SK-N-SH treated with all-trans-retinoic acid at 6 μM for 48 hours (cell line): ENCODE measurements at regions not wholly inside any gene's neighbourhood (a gene's known extent, or its start where the extent isn't known, plus 50 kb on each side); places are given as distances from the start of the nearest gene placed in this dataset.

Experiments used
- ARNTL ChIP-seq: fragments of 450-650 bp; formaldehyde crosslinking; IDR thresholded peaks from 2 replicates; pipeline ENCODE4 v1.5.0; 2020; ENCODE audit warnings: low read depth, mild to moderate bottlenecking, moderate library complexity, borderline replicate concordance
- BACH2 ChIP-seq: fragments of 250-450 bp; sonication (Bioruptor Pico); IDR thresholded peaks from 2 replicates; pipeline ENCODE4 v1.9.0; 2021; ENCODE audit warnings: mild to moderate bottlenecking, borderline replicate concordance
- ESRRG ChIP-seq: fragments of 250-450 bp; sonication (Bioruptor Pico); IDR thresholded peaks from 2 replicates; pipeline ENCODE4 v1.6.1; 2021; ENCODE audit warnings: mild to moderate bottlenecking
- GLIS3 ChIP-seq: fragments of 250-450 bp; sonication (Bioruptor Pico); IDR thresholded peaks from 2 replicates; pipeline ENCODE4 v1.5.0; 2020; ENCODE audit warnings: mild to moderate bottlenecking, moderate library complexity
- RARB ChIP-seq: fragments of 250-450 bp; sonication (Bioruptor Pico); IDR thresholded peaks from 2 replicates; pipeline ENCODE4 v1.8.0; 2021; ENCODE audit warnings: mild to moderate bottlenecking, moderate library complexity
- TOX ChIP-seq: fragments of 250-450 bp; sonication (Bioruptor Pico); IDR thresholded peaks from 2 replicates; pipeline ENCODE4 v1.8.0; 2021; ENCODE audit warnings: mild to moderate bottlenecking, moderate library complexity, borderline replicate concordance
- ZC3H10 ChIP-seq: fragments of 250-450 bp; sonication (Bioruptor Pico); IDR thresholded peaks from 2 replicates; pipeline ENCODE4 v1.5.1; 2021; ENCODE audit warnings: mild to moderate bottlenecking, moderate library complexity
- ZNF565 ChIP-seq: fragments of 450-650 bp; formaldehyde crosslinking; conservative IDR thresholded peaks from 2 replicates; pipeline ENCODE4 v1.5.0; 2020; ENCODE audit warnings: low read depth, mild to moderate bottlenecking, moderate library complexity
- ZNF70 ChIP-seq: fragments of 450-650 bp; formaldehyde crosslinking; IDR thresholded peaks from 2 replicates; pipeline ENCODE4 v1.5.0; 2020; ENCODE audit warnings: mild to moderate bottlenecking, moderate library complexity
- TF ChIP-seq, protein P1 (sequence below): fragments of 250-450 bp; sonication (Bioruptor Pico); IDR thresholded peaks from 2 replicates; pipeline ENCODE4 v1.8.0; 2020; ENCODE audit warnings: mild to moderate bottlenecking, moderate library complexity, borderline replicate concordance
- TF ChIP-seq, protein P2 (sequence below): fragments of 250-450 bp; sonication (Bioruptor Pico); IDR thresholded peaks from 2 replicates; pipeline ENCODE4 v1.5.1; 2021; ENCODE audit warnings: mild to moderate bottlenecking, moderate library complexity
- TF ChIP-seq, protein P3 (sequence below): fragments of 250-450 bp; sonication (Bioruptor Pico); IDR thresholded peaks from 2 replicates; pipeline ENCODE4 v1.5.0; 2020; ENCODE audit warnings: mild to moderate bottlenecking, moderate library complexity

DNA sequence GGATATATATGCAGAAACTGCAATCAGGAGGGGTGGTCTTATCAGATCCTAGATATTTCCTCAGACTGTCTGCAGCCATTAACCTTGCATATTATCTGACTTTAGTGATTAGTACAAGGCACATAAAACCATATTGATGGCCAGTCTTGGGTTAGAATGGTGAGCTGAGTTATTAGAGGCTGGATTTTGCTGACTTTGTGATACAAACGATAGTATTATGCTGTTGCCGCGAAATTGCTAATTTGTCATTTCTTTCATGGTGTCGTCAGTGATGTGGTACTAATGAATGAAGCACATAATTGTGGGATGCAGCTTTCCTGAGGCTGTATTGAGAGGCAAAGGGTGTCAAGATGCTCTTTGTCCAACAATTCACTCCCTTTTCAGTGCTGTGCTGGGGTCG is 172.5 kb downstream of the TEX29 start:
- no peak for TF ChIP-seq ZNF565 (CRISPR knock-in tag)
- no peak for TF ChIP-seq ARNTL (CRISPR knock-in tag)
- TF ChIP-seq, protein P1, sequence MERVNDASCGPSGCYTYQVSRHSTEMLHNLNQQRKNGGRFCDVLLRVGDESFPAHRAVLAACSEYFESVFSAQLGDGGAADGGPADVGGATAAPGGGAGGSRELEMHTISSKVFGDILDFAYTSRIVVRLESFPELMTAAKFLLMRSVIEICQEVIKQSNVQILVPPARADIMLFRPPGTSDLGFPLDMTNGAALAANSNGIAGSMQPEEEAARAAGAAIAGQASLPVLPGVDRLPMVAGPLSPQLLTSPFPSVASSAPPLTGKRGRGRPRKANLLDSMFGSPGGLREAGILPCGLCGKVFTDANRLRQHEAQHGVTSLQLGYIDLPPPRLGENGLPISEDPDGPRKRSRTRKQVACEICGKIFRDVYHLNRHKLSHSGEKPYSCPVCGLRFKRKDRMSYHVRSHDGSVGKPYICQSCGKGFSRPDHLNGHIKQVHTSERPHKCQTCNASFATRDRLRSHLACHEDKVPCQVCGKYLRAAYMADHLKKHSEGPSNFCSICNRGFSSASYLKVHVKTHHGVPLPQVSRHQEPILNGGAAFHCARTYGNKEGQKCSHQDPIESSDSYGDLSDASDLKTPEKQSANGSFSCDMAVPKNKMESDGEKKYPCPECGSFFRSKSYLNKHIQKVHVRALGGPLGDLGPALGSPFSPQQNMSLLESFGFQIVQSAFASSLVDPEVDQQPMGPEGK (CRISPR knock-in tag), result no peak
- no peak for TF ChIP-seq TOX (CRISPR knock-in tag)
- TF ChIP-seq, protein P2, sequence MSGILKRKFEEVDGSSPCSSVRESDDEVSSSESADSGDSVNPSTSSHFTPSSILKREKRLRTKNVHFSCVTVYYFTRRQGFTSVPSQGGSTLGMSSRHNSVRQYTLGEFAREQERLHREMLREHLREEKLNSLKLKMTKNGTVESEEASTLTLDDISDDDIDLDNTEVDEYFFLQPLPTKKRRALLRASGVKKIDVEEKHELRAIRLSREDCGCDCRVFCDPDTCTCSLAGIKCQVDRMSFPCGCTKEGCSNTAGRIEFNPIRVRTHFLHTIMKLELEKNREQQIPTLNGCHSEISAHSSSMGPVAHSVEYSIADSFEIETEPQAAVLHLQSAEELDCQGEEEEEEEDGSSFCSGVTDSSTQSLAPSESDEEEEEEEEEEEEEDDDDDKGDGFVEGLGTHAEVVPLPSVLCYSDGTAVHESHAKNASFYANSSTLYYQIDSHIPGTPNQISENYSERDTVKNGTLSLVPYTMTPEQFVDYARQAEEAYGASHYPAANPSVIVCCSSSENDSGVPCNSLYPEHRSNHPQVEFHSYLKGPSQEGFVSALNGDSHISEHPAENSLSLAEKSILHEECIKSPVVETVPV, result no peak
- no peak for TF ChIP-seq RARB (CRISPR knock-in tag)
- no peak for TF ChIP-seq ESRRG (CRISPR knock-in tag)
- TF ChIP-seq ZC3H10, result no peak
- TF ChIP-seq GLIS3, result no peak
- no peak for TF ChIP-seq BACH2 (CRISPR knock-in tag)
- TF ChIP-seq, protein P3, sequence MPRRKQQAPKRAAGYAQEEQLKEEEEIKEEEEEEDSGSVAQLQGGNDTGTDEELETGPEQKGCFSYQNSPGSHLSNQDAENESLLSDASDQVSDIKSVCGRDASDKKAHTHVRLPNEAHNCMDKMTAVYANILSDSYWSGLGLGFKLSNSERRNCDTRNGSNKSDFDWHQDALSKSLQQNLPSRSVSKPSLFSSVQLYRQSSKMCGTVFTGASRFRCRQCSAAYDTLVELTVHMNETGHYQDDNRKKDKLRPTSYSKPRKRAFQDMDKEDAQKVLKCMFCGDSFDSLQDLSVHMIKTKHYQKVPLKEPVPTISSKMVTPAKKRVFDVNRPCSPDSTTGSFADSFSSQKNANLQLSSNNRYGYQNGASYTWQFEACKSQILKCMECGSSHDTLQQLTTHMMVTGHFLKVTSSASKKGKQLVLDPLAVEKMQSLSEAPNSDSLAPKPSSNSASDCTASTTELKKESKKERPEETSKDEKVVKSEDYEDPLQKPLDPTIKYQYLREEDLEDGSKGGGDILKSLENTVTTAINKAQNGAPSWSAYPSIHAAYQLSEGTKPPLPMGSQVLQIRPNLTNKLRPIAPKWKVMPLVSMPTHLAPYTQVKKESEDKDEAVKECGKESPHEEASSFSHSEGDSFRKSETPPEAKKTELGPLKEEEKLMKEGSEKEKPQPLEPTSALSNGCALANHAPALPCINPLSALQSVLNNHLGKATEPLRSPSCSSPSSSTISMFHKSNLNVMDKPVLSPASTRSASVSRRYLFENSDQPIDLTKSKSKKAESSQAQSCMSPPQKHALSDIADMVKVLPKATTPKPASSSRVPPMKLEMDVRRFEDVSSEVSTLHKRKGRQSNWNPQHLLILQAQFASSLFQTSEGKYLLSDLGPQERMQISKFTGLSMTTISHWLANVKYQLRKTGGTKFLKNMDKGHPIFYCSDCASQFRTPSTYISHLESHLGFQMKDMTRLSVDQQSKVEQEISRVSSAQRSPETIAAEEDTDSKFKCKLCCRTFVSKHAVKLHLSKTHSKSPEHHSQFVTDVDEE (CRISPR knock-in tag), result no peak
- no peak for TF ChIP-seq ZNF70 (CRISPR knock-in tag)
